NK-92 treated with Interleukin-12 subunit alpha and Interleukin-12 subunit beta, amount 100 ng/mL, for 24 hours (cell line): ENCODE measurements at regions not wholly inside any gene's neighbourhood (a gene's known extent, or its start where the extent isn't known, plus 50 kb on each side); places are given as distances from the start of the nearest gene placed in this dataset.

Source experiments
- DNase-seq: peaks from one replicate; lab custom pipeline; 2025; lab: John Stamatoyannopoulos, UW

- DNase-seq, result no peak
Measured at GRCh38 chr2:18378020-18378653, 182.3 kb downstream of the RDH14 start.

GRCh38 chr2:18376936-18377335 is 183.5 kb downstream of the RDH14 start:
- no peak for DNase-seq

GRCh38 chr2:18373664-18374063 is 186.8 kb downstream of the RDH14 start:
- DNase-seq, result no peak

DNA sequence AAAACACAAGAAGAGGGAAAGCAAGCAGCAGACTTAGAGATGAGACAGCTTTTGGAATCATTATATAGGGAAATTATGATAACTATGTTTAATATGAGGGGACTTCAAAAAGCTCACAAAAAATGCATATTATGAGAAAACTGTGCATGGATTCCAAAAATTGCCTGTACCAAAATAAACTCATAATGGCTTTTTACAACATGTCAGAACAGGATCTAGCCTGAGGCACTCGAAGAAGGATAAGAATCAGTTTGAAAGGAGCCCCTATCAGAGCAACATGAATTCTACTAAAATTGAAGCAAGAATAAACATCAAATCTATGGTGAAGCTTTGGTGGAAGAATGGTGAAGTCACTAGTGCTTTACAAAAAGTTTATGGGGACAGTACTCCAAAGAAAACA is 187.4 kb downstream of the RDH14 start:
- no peak for DNase-seq

DNA sequence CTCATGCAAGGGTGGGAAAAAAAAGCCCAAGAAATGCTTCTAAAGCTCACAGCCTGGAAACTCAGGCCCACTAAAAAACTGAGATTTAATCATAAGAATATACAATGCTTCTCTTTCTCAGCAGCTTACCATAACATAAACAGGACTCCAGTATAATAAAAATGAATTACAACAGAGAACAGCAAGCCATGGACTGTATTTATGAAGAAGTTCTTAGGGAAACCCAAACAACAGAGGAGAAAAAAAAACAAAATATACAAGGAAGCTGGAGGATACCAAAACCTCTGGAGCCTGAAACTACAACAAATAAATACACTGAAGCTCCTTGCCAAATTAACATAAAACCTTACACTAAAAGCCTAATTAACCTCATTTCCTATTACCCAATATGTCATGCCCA is 187.8 kb downstream of the RDH14 start:
- no peak for DNase-seq

- no peak for DNase-seq
Measured at GRCh38 chr2:18369760-18370159, 190.7 kb downstream of the RDH14 start.

GRCh38 chr2:18368008-18368407 is 192.4 kb downstream of the RDH14 start:
- DNase-seq, result no peak

DNA sequence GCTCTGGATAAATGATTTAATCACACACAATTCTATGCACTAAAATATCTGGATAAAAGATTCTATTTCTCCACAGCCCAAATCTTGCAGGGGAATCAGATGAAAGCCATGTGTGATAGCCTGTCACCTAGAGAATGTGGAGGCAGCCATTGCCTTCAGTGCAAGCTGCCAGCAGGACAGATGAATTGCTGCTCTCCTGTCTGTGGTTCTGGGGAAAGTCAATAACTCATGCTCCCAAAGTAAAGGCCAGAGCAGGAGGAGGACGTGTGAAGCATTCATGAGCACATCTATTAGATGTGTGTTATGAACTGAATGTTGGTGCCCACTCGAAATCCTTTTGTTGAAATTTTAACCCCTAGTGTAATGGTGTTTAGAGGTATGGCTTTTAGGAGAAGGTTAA is 195.1 kb downstream of the RDH14 start:
- no peak for DNase-seq

DNA sequence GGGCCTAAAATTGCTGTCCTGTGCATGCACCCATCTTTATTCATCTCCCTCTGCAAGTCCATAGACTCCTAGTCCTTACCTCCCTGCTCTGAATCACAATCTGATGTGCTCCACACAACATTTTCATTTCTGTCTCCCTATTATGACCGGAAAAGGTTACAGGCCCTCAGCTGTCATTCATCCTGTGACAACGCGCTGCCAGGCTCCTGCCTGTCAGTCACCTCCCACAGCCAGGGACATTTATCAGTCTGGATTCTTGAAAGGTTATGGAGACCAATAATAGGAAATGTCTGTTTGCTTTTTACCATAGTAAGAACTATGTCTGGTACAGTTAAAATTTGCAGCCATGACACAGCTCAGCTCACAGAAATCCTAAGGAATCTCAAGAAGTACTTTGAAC is 197.1 kb downstream of the RDH14 start:
- no peak for DNase-seq

DNA sequence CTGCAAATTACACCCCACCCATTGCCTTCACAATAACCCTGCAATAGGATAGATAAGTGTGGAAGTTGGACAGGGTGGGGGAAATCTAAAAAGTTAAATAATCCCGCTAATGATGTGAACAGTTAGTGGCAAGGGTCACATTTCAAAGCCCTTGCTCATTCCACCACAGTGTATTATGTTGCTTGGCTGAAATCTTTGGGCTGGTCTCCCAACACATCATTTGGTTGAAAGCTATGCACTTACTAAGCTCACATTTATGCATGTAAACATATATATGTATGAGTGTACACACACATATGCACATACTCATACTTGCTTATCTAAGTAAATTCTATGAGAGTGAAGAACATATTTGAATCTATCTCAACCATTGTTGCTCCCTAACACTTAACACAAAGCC is 197.8 kb downstream of the RDH14 start:
- no peak for DNase-seq

- no peak for DNase-seq
Measured at GRCh38 chr2:18357537-18357936, 202.9 kb downstream of the RDH14 start.

DNA sequence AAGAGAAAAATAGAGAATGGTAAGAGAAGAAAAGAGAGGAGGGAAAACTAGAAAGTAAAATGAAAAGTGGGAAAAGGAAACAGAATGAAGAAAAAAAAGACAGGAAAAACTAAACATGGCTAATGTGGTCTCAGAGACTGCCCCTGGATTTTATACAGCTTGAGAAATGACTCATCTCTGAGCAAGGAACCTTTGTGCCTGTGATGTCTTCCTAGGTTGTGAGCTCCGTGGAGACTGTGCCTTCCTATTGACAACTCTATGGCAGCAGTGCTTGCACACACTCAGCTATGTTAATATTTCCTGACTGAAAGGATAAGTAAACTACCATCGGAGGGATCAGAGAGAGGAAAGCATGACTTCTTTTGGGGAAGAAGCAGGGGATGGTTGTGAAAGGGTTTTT is 203.8 kb downstream of the RDH14 start:
- no peak for DNase-seq

DNA sequence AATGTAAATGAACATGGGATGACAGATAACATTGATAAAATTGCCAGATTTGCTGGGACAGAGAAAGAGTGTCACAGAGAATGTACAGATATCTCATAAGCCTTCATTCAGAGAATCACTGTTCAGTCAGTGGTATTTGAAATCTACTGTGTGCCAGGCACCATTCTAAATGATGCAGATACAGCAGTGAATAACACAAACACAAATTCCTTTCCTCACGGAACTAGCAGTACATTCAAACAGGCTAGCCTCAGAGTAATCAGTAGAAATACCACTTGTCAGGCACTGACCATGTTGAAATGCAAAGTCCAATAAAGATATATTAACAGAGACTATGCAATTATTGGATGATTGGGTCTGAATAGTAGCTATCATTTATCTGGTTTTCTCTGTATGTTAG is 211.0 kb downstream of the RDH14 start:
- no peak for DNase-seq

DNA sequence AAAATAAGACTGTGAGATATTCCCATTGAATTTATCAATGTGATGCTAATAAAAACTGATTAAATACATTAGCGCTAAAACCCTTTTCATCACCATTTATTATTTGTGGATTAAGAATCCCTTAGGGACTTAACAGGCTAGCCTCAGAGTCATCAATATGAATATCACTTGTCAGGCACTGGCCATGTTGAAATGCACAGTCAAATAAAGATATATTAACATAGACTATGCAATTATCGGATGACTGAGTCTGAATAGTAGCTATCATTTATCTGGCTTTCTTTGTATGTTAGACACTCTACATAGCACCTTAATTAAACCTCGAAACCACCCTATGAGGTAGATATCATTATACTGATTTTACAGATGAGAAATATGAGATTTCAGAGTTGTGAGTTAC is 213.6 kb downstream of the RDH14 start:
- no peak for DNase-seq

DNA sequence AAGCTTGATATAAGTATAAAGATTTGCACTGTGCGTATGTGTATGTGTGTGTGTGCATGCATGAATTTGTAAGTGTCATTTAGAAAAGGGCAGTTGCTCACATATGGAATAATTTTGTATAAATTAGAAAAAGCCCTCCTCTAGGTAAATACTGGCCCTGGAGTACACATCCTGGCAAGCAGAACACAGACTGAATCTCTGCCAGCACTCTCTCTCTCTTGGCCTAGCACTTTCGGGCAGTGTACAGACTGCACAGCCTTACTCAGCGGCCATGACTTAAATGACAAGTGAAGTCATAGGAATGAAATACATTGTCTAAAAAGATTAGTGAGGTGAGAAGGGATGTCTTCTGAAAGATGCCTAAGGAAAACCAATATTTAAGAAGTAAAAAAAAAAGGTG is 214.1 kb downstream of the RDH14 start:
- no peak for DNase-seq

- DNase-seq, result no peak
Measured at GRCh38 chr2:18345848-18346247, 214.6 kb downstream of the RDH14 start.

- no peak for DNase-seq
Measured at GRCh38 chr2:18342901-18343300, 217.6 kb downstream of the RDH14 start.

GRCh38 chr2:18339326-18339725 is 221.1 kb downstream of the RDH14 start:
- DNase-seq, result no peak

DNA sequence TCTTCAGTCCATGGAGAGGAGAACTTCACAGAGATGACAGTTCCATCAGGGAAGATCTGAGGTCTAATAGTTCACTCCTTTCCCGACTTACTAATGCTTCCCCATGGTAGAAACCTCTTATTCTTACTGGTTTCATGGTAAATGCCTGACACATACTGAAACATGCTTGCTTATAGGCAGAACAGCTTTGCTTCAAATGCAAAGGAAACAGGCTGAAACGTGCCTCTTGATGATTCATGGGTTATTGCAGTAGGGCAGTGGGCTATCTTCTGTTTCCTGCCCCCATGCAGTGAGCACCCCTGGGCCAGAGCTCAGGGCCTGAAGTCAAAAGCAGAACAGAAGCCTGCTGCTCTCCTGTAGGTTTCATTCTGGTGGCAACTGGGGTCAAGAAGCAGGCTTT is 223.5 kb downstream of the RDH14 start:
- DNase-seq, result no peak

DNA sequence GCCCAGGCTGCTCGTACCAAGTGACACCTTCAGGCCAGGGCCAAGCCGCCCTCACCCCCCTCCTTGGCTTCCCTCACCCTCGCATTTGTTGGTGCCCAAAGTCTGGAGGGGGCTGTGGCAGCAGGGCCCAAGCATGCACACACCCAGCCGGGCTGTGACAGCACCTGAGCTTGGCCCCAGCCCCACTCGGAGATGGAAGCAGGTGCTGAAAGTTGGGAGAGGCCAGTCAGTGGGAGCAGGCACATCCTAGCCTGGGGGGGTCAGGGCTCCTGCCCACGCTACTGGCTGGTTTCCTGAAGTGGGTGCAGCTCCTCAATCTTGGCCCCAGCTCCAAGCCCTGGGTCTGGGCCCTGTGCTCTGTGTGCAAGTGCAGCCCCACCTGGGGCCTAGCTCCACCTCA is 228.0 kb downstream of the RDH14 start:
- no peak for DNase-seq

GRCh38 chr2:18325118-18325517 is 235.3 kb downstream of the RDH14 start:
- no peak for DNase-seq

DNA sequence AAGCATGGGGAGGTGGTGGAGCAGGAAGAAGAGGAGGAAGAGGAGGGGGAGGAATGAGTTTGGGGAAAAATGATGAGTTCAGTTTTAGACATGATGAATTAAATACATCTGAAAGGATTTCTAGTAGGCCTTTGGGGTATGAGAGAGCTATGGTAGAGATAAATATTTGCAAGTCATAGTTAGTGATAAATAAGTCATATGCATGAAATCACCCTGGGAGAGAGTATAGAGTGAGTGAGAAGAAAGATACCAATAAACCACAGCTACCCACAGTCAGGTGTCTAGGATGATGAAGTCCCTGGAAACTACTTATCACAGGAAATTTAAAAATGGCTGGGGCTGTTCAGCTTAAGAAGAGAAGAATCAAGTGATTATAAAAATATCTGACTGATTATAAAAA is 240.5 kb downstream of the RDH14 start:
- no peak for DNase-seq

DNA sequence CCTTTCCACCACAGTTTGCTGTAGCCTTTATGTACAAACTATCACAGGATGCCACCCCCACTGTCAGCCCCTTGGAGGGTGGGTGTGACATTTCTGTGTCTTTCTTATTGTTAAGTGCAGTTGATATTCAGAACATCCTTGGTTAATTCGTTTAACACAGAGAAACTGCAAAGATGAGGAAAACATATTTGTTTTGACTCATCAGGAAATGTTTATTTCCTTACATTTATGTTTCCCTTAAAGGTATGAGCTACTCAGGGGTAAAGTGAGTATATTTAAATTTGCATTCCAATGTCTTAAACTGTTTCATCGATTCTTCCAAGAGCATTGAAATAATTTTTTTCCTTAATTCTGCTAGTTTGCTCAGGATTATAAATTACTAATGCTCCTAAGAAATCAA is 243.4 kb downstream of the RDH14 start:
- DNase-seq, result no peak

GRCh38 chr2:18312818-18313217 is 247.6 kb downstream of the RDH14 start:
- DNase-seq, result no peak
